ENCODE measurements at regions not wholly inside any gene's neighbourhood (a gene's known extent, or its start where the extent isn't known, plus 50 kb on each side); places are given as distances from the start of the nearest gene placed in this dataset.

DNA sequence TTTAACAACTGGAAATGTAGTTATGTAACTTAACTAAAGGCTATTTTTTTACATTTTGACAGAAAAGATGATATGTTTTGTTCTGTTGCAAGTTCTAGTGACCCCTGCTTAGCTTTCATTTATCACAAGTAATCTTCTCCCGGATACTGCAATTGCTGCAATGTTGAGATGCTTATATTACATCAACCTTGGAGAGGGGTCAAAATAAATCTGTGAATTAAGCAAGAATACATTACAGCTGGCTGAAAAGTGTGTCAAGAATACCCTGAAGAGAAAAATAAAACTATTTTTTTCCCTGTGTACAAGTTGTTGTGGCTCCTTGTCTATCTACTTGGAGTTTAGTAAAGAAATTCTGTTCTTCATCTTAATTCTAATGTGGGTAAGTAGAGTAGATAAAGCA, 232.1 kb upstream of the GOLIM4 start:
- no peaks in the 10 kb centered on the region for H3K27me3 ChIP-seq
- DNase-seq = peak in 1 of 4 donors; percentile 59
- no peaks in the 10 kb centered on the region for H3K4me1 ChIP-seq
- no peak for ATAC-seq
- no peaks in the 10 kb centered on the region for H3K9me3 ChIP-seq
- no peak for TF ChIP-seq CTCF (IDR thresholded peaks at IDR 0.05)
- no peak overlapping the region for H3K27ac ChIP-seq
- H3K4me3 ChIP-seq = no peak overlapping the region
- no peaks in the 10 kb centered on the region for H3K36me3 ChIP-seq
- intact Hi-C loops (cut with DNase I) = no loop called here

DNA sequence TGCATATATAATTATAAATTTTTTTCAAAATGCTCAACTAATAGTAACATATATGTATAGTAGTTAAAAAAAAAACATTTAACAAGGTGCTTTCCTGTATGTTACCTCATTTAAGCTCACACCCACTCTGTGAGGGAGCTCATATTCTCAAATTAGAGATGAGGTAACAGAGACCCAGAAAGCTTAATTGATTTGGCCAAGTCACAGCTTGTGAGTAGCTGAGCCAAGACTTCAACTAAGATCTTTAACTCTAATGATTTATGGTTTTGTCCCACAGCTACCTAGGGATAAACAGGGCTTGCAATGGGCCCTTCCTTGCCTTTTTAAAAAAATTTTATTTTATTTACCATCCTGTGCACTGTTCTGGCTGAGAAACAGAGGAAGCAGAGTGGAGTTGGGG, 230.0 kb upstream of the GOLIM4 start:
- ATAC-seq = no peak

GRCh38 chr3:168322941-168323340, 227.2 kb upstream of the GOLIM4 start:
- ATAC-seq (no peak), DNase-seq (no peak)
- Histone ChIP-seq H3K36me3 (no peaks in the 10 kb centered on the region), H3K4me1 (no peaks in the 10 kb centered on the region), H3K9me3 (no peaks in the 10 kb centered on the region), H3K27ac (no peak overlapping the region), H3K27me3 (no peaks in the 10 kb centered on the region), H3K4me3 (no peak overlapping the region)
- intact Hi-C loops (cut with DNase I) = no loop called here
- no peak for TF ChIP-seq CTCF (IDR thresholded peaks at IDR 0.05)

More for the DNA sequence above, 230.0 kb upstream of the GOLIM4 start:
- TF ChIP-seq CTCF (IDR thresholded peaks at IDR 0.05) = no peak
- no peak overlapping the region for H3K4me3 ChIP-seq
- H3K4me1 ChIP-seq = no peaks in the 10 kb centered on the region
- DNase-seq = no peak
- intact Hi-C loops (cut with DNase I) = no loop called here
- no peak overlapping the region for H3K27ac ChIP-seq
- H3K9me3 ChIP-seq = no peaks in the 10 kb centered on the region
- no peaks in the 10 kb centered on the region for H3K36me3 ChIP-seq
- H3K27me3 ChIP-seq = no peaks in the 10 kb centered on the region

- DNase-seq = no peak
- no peak for ATAC-seq
- Histone ChIP-seq H3K27ac (no peak overlapping the region), H3K9me3 (no peaks in the 10 kb centered on the region), H3K36me3 (no peaks in the 10 kb centered on the region), H3K4me3 (no peak overlapping the region), H3K4me1 (no peaks in the 10 kb centered on the region), H3K27me3 (no peaks in the 10 kb centered on the region)
- intact Hi-C loops (cut with DNase I) = no loop called here
- no peak for TF ChIP-seq CTCF (IDR thresholded peaks at IDR 0.05)
Measured at GRCh38 chr3:168314166-168314565, 218.4 kb upstream of the GOLIM4 start.

- intact Hi-C loops (cut with DNase I) = no loop called here
- no peak for ATAC-seq
- no peaks in the 10 kb centered on the region for H3K36me3 ChIP-seq
- H3K4me1 ChIP-seq = no peaks in the 10 kb centered on the region
- no peak overlapping the region for H3K27ac ChIP-seq
- TF ChIP-seq CTCF (IDR thresholded peaks at IDR 0.05) = no peak
- H3K27me3 ChIP-seq = no peaks in the 10 kb centered on the region
- DNase-seq = no peak
- no peak overlapping the region for H3K4me3 ChIP-seq
- no peaks in the 10 kb centered on the region for H3K9me3 ChIP-seq
Measured at GRCh38 chr3:168312984-168313383, 217.3 kb upstream of the GOLIM4 start.

All from left lung (tissue), 4 donors.